Fibroblast of mammary gland (primary cell): ENCODE measurements at regions not wholly inside any gene's neighbourhood (a gene's known extent, or its start where the extent isn't known, plus 50 kb on each side); places are given as distances from the start of the nearest gene placed in this dataset.
A peak's percentile ranks its signal among the peaks of the same experiment; 100 is the strongest.

Source experiments
- DNase-seq: peaks from one replicate; pipeline ENCODE4 v3.0.0-alpha.2; 2010; ENCODE audit warnings: low read depth
- H3K4me3 ChIP-seq: 2 replicates; pipeline ENCODE4 v1.5.1; 2011; ENCODE audit warnings: low read depth, mild to moderate bottlenecking, low read length, moderate library complexity; ENCODE audit not compliant: control insufficient read depth
- CTCF ChIP-seq: conservative IDR thresholded peaks from 2 replicates; pipeline ENCODE4 v1.5.1; 2011; ENCODE audit warnings: low read depth, low read length, inconsistent platforms; ENCODE audit not compliant: control insufficient read depth, insufficient read depth

GRCh38 chr13:59464926-59465325 lies 698.8 kb downstream of the DIAPH3 start:
- DNase-seq: no peak
- no peak for TF ChIP-seq CTCF
- no peak overlapping the region for H3K4me3 ChIP-seq

- DNase-seq: no peak
- no peak overlapping the region for H3K4me3 ChIP-seq
- no peak for TF ChIP-seq CTCF
Measured at GRCh38 chr13:59468396-59468795, 695.3 kb downstream of the DIAPH3 start.

- no peak overlapping the region for H3K4me3 ChIP-seq
- no peak for TF ChIP-seq CTCF
- DNase-seq: no peak
Measured at GRCh38 chr13:59471106-59471505, 692.6 kb downstream of the DIAPH3 start.

GRCh38 chr13:59472134-59472533 lies 691.6 kb downstream of the DIAPH3 start:
- DNase-seq: peak; percentile 19
- no peak for TF ChIP-seq CTCF
- H3K4me3 ChIP-seq: no peak overlapping the region

- TF ChIP-seq CTCF: no peak
- H3K4me3 ChIP-seq: no peak overlapping the region
- DNase-seq: no peak
Measured at GRCh38 chr13:59474696-59475095, 689.0 kb downstream of the DIAPH3 start.

- DNase-seq: no peak
- no peak for TF ChIP-seq CTCF
- no peak overlapping the region for H3K4me3 ChIP-seq
Measured at GRCh38 chr13:59475911-59476310, 687.8 kb downstream of the DIAPH3 start.

GRCh38 chr13:59476366-59476765 lies 687.4 kb downstream of the DIAPH3 start:
- no peak overlapping the region for H3K4me3 ChIP-seq
- no peak for DNase-seq
- no peak for TF ChIP-seq CTCF
